ENCODE measurements at regions not wholly inside any gene's neighbourhood (a gene's known extent, or its start where the extent isn't known, plus 50 kb on each side); places are given as distances from the start of the nearest gene placed in this dataset.

GRCh38 chr18:65568866-65569265 is 181.9 kb upstream of the CDH7 start (continued):
- no peak for TF ChIP-seq HMGXB4 (CRISPR knock-in tag; IDR thresholded peaks at IDR 0.05)
- TF ChIP-seq ZSCAN18 (CRISPR knock-in tag; IDR thresholded peaks at IDR 0.05), result no peak
- TF ChIP-seq ZNF317 (CRISPR knock-in tag; IDR thresholded peaks at IDR 0.05; ENCODE audit: borderline replicate concordance, low read depth), result no peak
- no peak for TF ChIP-seq USF2 (CRISPR knock-in tag; IDR thresholded peaks at IDR 0.05)
- no peak for TF ChIP-seq E2F5 (CRISPR knock-in tag; IDR thresholded peaks at IDR 0.05)
- TF ChIP-seq FOXK1 (CRISPR knock-in tag; IDR thresholded peaks at IDR 0.05), result no peak
- TF ChIP-seq, protein P1, sequence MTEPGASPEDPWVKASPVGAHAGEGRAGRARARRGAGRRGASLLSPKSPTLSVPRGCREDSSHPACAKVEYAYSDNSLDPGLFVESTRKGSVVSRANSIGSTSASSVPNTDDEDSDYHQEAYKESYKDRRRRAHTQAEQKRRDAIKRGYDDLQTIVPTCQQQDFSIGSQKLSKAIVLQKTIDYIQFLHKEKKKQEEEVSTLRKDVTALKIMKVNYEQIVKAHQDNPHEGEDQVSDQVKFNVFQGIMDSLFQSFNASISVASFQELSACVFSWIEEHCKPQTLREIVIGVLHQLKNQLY (CRISPR knock-in tag; IDR thresholded peaks at IDR 0.05), result no peak
- TF ChIP-seq, protein P2, sequence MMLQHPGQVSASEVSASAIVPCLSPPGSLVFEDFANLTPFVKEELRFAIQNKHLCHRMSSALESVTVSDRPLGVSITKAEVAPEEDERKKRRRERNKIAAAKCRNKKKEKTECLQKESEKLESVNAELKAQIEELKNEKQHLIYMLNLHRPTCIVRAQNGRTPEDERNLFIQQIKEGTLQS (CRISPR knock-in tag; conservative IDR thresholded peaks at IDR 0.05), result no peak

DNA sequence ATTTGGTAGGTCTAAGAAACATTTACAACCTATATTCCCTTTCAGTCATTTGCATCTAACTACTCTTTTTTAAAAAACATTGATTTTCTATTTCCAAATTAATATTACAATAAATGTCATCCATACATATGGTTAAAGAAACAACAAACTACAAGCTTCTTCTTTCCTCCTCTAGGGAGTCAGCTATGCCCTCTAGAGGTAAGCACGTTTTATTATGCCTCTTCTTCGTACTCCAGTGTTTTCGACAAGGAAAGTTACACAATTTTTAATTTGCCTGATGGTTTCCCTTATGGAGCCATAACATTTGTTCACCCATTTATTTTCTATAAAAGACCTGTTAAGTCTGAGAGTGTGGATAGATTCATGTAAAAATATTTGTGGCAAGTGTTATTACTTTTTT is 183.4 kb upstream of the CDH7 start:
- Mint-ChIP-seq H3K36me3 (0 out of 2 replicates have a peak, but pooled peaks cover 4% of the 10 kb centered on the region), H3K9me3 (peaks cover 12% of the 10 kb centered on the region), H3K4me3 (no peak overlapping the region), H3K27me3 (ENCODE audit: low read depth) (no peaks in the 10 kb centered on the region), H3K4me1 (peaks cover 3% of the 10 kb centered on the region; the same call in 1 of the 2 replicates), H3K27ac (no peak overlapping the region)
- no peak for DNase-seq (ENCODE audit: low spot score)
- ChIA-PET CTCF (interaction anchor here (1.0 to 1.3 kb wide), 3 partner anchors 44 to 820 kb away, joined by 3 to 6 read pairs (median 3); no protein-coding TSS in a partner anchor), POLR2A (no interaction called here)
- ATAC-seq, result no peak
- TF ChIP-seq ZSCAN18 (CRISPR knock-in tag; IDR thresholded peaks at IDR 0.05), result no peak
- TF ChIP-seq SMAD3 (CRISPR knock-in tag; IDR thresholded peaks at IDR 0.05; ENCODE audit: borderline replicate concordance), result no peak
- TF ChIP-seq ZNF138 (CRISPR knock-in tag; conservative IDR thresholded peaks at IDR 0.05), result no peak
- TF ChIP-seq, protein P3, sequence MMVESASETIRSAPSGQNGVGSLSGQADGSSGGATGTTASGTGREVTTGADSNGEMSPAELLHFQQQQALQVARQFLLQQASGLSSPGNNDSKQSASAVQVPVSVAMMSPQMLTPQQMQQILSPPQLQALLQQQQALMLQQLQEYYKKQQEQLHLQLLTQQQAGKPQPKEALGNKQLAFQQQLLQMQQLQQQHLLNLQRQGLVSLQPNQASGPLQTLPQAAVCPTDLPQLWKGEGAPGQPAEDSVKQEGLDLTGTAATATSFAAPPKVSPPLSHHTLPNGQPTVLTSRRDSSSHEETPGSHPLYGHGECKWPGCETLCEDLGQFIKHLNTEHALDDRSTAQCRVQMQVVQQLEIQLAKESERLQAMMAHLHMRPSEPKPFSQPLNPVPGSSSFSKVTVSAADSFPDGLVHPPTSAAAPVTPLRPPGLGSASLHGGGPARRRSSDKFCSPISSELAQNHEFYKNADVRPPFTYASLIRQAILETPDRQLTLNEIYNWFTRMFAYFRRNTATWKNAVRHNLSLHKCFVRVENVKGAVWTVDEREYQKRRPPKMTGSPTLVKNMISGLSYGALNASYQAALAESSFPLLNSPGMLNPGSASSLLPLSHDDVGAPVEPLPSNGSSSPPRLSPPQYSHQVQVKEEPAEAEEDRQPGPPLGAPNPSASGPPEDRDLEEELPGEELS (CRISPR knock-in tag; IDR thresholded peaks at IDR 0.05), result no peak
- TF ChIP-seq, protein P4, sequence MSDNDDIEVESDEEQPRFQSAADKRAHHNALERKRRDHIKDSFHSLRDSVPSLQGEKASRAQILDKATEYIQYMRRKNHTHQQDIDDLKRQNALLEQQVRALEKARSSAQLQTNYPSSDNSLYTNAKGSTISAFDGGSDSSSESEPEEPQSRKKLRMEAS (CRISPR knock-in tag; IDR thresholded peaks at IDR 0.05), result no peak
- no peak for TF ChIP-seq FOXP1 (CRISPR knock-in tag; IDR thresholded peaks at IDR 0.05; ENCODE audit: borderline replicate concordance)
- TF ChIP-seq PRDM15 (CRISPR knock-in tag; IDR thresholded peaks at IDR 0.05), result no peak
- no peak for TF ChIP-seq CBFB (CRISPR knock-in tag; IDR thresholded peaks at IDR 0.05; ENCODE audit: low read depth)
- TF ChIP-seq ETV6 (CRISPR knock-in tag; IDR thresholded peaks at IDR 0.05), result no peak
- no peak for TF ChIP-seq GRHL2 (CRISPR knock-in tag; IDR thresholded peaks at IDR 0.05; ENCODE audit: insufficient replicate concordance, severe bottlenecking)
- TF ChIP-seq MXD4 (CRISPR knock-in tag; IDR thresholded peaks at IDR 0.05; ENCODE audit: borderline replicate concordance), result no peak
- no peak for TF ChIP-seq ZNF416 (CRISPR knock-in tag; IDR thresholded peaks at IDR 0.05)
- no peak for TF ChIP-seq OVOL2 (CRISPR knock-in tag; IDR thresholded peaks at IDR 0.05; ENCODE audit: borderline replicate concordance)
- TF ChIP-seq ZNF317 (CRISPR knock-in tag; IDR thresholded peaks at IDR 0.05; ENCODE audit: borderline replicate concordance, low read depth), result no peak
- no peak for TF ChIP-seq IRF2 (CRISPR knock-in tag; IDR thresholded peaks at IDR 0.05; ENCODE audit: borderline replicate concordance, low read depth)
- TF ChIP-seq SP1 (CRISPR knock-in tag; conservative IDR thresholded peaks at IDR 0.05), result no peak
